ENCODE measurements at regions not wholly inside any gene's neighbourhood (a gene's known extent, or its start where the extent isn't known, plus 50 kb on each side); places are given as distances from the start of the nearest gene placed in this dataset.

DNA sequence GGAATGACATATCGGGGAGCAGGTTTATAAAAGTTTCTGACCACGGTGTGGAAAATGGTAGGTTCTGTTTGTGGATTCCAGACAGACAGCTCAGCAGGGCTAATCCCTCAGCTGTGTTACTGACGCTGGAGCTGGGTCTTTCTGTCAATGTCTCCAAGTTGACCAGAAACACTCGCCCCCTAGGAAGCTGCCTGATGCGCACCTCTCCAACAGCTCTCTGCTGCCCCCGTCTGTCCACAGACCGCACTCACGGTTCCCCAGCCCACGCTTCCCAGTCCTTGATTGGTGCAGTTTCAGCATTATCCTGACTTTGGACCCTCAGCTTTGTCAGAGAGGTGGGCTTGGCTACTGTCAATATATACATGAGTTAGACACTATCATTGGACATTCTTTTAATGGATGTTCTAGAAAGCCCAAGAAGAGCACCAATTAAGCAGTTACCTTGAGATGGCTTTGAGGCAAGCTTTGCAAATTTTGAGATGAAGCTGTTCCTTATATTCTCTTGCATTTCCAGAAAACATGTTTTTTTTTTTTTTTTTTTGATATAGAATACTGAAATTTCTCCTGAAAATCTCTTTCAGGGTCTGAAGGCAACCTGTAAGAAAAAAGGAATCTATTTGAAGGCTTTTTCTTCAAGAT is 98.9 kb upstream of the TBC1D5 start:
- no peak overlapping the region for H3K4me3 ChIP-seq (ENCODE audit: low read depth, low read length)
- TF ChIP-seq, protein P1, sequence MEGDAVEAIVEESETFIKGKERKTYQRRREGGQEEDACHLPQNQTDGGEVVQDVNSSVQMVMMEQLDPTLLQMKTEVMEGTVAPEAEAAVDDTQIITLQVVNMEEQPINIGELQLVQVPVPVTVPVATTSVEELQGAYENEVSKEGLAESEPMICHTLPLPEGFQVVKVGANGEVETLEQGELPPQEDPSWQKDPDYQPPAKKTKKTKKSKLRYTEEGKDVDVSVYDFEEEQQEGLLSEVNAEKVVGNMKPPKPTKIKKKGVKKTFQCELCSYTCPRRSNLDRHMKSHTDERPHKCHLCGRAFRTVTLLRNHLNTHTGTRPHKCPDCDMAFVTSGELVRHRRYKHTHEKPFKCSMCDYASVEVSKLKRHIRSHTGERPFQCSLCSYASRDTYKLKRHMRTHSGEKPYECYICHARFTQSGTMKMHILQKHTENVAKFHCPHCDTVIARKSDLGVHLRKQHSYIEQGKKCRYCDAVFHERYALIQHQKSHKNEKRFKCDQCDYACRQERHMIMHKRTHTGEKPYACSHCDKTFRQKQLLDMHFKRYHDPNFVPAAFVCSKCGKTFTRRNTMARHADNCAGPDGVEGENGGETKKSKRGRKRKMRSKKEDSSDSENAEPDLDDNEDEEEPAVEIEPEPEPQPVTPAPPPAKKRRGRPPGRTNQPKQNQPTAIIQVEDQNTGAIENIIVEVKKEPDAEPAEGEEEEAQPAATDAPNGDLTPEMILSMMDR (IDR thresholded peaks at IDR 0.05; ENCODE audit: insufficient read depth, low read length), result peak; percentile 99
- DNase-seq (ENCODE audit: low read depth), result peak; percentile 61

DNA sequence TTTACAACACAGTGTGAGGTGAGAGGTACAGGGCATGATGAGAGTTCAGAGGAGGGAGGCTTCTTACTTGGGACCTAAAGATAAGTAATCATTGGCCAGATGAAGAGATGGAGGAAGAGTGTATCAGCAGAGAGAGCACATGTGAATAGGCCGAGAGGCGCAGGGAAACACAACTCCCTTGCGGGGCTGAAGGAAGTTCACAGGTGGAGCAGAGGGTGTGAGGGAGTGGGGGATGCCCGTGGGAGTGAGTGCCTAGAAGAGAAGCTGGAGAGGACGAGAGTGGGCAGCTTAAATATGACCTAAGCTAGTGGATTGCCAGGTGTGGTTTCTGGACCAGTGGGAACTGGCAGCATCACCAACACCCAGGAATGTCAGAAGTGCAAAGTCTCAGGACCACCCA is 98.2 kb upstream of the TBC1D5 start:
- DNase-seq (ENCODE audit: low read depth), result no peak
- no peak overlapping the region for H3K4me3 ChIP-seq (ENCODE audit: low read depth, low read length)
- TF ChIP-seq, protein P1 (IDR thresholded peaks at IDR 0.05; ENCODE audit: insufficient read depth, low read length), result no peak

DNA sequence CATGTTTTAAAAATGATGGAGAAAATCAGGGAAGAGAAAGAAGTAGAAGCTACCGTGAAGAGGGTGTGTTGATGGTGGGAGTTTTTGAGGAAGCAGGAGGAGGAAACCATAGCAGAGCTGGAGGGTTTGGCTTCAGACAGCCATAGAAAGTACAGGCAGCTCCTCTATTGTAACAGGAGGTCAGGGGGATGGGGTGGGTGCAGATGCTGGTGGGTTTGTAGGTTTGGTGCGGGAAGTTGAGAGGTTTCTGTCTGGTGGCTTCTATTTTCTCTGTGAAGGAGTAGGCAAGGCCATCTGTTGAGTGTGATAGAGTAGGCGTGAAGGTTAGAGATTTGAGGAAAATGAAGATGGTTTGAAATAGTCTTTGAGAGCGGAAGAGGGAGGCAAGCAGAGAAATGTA is 97.7 kb upstream of the TBC1D5 start:
- no peak overlapping the region for H3K4me3 ChIP-seq (ENCODE audit: low read depth, low read length)
- TF ChIP-seq, protein P1 (IDR thresholded peaks at IDR 0.05; ENCODE audit: insufficient read depth, low read length), result no peak
- DNase-seq (ENCODE audit: low read depth), result no peak

DNA sequence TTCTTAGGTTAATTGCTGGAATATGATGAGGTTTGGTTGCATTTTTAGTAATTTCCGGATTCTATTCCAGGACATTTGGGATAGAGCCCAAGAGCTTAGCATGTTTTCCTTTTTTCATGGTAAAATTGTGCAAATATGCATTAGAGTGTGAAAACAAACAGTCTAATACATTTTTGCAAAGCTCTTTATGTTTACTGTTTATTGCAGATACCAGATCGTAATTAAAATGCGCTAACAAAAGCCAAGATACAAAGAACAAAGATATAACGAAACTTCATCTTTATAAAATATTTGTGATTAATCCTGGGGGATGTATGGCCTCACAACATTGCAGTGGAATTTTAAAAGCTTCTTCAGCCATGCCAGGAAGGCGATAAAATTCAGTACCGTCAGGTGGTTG is 94.5 kb upstream of the TBC1D5 start:
- TF ChIP-seq, protein P1 (IDR thresholded peaks at IDR 0.05; ENCODE audit: insufficient read depth, low read length), result no peak
- no peak for DNase-seq (ENCODE audit: low read depth)
- H3K4me3 ChIP-seq (ENCODE audit: low read depth, low read length), result no peak overlapping the region

DNA sequence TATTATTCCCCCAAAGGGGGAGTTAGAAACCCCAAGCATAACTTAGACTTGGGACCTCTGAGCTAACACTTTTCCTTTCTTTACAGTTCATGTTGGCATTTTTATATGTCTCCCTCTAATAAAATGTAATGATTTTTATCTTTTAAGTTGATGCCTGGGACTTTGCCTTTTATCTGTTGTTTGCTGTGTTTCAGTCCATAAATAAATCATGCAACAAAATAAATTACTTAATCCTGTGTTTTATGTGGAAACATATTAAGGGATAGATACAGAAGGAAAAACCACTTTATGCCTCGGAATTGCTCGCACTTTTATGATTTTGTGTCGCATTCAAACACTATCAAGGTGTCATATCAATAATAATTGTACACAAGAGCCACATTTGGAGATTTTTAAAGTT is 93.7 kb upstream of the TBC1D5 start:
- no peak for DNase-seq (ENCODE audit: low read depth)
- no peak overlapping the region for H3K4me3 ChIP-seq (ENCODE audit: low read depth, low read length)
- TF ChIP-seq, protein P1 (IDR thresholded peaks at IDR 0.05; ENCODE audit: insufficient read depth, low read length), result no peak

DNA sequence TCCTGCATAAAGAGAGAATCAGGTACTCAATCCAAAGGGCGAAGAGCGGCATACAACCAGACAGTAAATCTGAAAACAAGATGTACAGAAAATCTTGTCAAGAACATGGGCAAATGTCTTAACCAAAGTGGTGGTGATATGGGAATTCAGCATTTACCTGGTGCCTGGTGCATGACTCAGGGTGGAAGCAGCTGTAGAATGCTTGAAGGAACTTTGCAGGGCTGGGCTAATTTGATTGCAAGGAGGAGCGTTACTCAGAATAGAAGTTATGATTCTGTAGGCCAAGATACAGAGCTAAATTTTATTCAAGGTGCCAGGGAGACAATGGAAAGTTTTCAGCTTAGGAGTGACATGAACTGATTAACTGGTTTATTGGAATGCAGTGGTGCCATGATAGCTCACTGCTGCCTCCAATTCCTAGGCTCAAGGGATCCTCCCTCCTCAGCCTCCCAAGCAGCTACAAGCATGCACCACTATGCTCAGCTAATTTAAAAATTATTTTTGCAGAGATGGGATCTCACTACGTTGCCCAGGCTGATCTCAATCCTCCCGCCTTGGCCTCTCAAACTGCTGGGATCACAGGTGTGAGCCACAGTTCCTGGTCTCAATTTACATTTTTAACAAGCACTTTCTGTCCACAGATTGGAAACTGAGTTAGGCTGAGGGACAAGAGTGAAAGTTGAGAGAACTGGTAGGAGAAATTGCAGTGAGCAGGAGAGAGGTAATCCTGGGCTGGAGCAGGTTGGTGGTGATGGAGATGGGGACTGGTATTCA is 91.5 kb upstream of the TBC1D5 start:
- no peak for DNase-seq (ENCODE audit: low read depth)
- TF ChIP-seq, protein P1 (IDR thresholded peaks at IDR 0.05; ENCODE audit: insufficient read depth, low read length), result no peak
- H3K4me3 ChIP-seq (ENCODE audit: low read depth, low read length), result no peak overlapping the region
